ENCODE measurements at regions not wholly inside any gene's neighbourhood (a gene's known extent, or its start where the extent isn't known, plus 50 kb on each side); places are given as distances from the start of the nearest gene placed in this dataset.

DNA sequence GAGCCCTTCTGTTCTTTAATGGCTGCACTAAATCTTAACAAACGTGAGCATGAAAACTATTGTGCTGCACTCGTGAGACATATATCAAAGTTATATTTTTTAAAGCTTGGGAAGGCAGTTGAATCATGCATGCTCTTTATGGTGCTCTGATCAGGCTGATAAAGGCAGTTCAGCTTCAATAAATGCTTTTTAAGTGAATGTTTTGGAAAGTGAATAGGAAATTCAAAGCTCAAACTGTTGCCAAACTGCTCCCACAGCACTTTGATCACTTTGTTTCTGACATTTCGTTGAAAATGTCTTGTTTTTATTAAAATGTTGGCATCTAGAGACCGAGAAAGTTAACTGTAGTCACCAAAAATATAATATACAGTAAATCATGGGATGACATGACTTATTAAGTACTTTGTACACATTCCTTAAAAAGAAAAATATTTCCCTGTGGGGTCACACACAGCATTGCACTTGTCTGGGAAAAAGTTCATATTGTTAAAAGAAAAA, 625.7 kb upstream of the PCDH9 start (continued):
- TF ChIP-seq, protein P1, sequence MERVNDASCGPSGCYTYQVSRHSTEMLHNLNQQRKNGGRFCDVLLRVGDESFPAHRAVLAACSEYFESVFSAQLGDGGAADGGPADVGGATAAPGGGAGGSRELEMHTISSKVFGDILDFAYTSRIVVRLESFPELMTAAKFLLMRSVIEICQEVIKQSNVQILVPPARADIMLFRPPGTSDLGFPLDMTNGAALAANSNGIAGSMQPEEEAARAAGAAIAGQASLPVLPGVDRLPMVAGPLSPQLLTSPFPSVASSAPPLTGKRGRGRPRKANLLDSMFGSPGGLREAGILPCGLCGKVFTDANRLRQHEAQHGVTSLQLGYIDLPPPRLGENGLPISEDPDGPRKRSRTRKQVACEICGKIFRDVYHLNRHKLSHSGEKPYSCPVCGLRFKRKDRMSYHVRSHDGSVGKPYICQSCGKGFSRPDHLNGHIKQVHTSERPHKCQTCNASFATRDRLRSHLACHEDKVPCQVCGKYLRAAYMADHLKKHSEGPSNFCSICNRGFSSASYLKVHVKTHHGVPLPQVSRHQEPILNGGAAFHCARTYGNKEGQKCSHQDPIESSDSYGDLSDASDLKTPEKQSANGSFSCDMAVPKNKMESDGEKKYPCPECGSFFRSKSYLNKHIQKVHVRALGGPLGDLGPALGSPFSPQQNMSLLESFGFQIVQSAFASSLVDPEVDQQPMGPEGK (tag by site-specific recombination; IDR thresholded peaks at IDR 0.05) = no peak
- TF ChIP-seq ZBTB20 (tag by site-specific recombination; IDR thresholded peaks at IDR 0.05) (no peak), OSR2 (tag by site-specific recombination; IDR thresholded peaks at IDR 0.05) (no peak), ZNF501 (tag by site-specific recombination; IDR thresholded peaks at IDR 0.05) (no peak), ZBTB17 (tag by site-specific recombination; IDR thresholded peaks at IDR 0.05) (no peak), ZNF624 (tag by site-specific recombination; IDR thresholded peaks at IDR 0.05) (no peak), GFI1B (tag by site-specific recombination; IDR thresholded peaks at IDR 0.05) (no peak), ZNF600 (tag by site-specific recombination; IDR thresholded peaks at IDR 0.05) (no peak)

DNA sequence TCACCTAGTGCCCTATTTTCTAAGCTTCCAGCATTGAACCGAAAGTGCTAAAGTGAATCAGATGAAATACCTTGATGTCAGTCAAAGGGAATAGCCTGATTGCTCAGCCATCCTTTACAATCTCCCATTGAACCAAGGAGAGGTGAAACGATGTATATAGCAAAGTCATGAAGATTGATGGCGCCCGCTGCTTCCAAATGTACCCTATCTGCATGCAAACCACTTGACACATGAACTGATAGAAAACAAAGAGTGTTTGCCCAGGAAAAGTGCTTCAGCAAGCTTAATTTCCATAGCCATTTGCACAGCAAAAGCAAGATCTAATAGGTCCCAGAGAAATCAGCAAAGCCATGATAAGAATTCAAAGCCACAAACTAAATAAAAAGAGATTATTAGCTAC, 624.9 kb upstream of the PCDH9 start:
- Histone ChIP-seq H3K4me3 (ENCODE audit: low read depth, low read length) (no peak overlapping the region), H3K4me1 (ENCODE audit: control insufficient read depth, insufficient read depth, low read length) (no peaks in the 10 kb centered on the region), H3K36me3 (ENCODE audit: control insufficient read depth in 2 of 2, insufficient read depth in 1 of 2, low read length in 2 of 2) (no peaks in the 10 kb centered on the region), H3K9me3 (ENCODE audit: control insufficient read depth, insufficient read depth, low read depth, low read length) (no peaks in the 10 kb centered on the region), H3K27ac (ENCODE audit: extremely low read depth, low read depth, low read length) (no peak overlapping the region)
- CTCF ChIA-PET = no interaction called here
- POLR2A ChIA-PET = no interaction called here
- TF ChIP-seq ZNF302 (tag by site-specific recombination; IDR thresholded peaks at IDR 0.05; ENCODE audit: low read depth) (no peak), ZBTB21 (tag by site-specific recombination; IDR thresholded peaks at IDR 0.05) (no peak), ZNF114 (tag by site-specific recombination; IDR thresholded peaks at IDR 0.05) (no peak), ZNF140 (tag by site-specific recombination; IDR thresholded peaks at IDR 0.05) (no peak), ZNF132 (tag by site-specific recombination; IDR thresholded peaks at IDR 0.05; ENCODE audit: borderline replicate concordance) (no peak), ZNF292 (tag by site-specific recombination; IDR thresholded peaks at IDR 0.05; ENCODE audit: borderline replicate concordance, low read depth) (no peak)
- TF ChIP-seq, protein P2, sequence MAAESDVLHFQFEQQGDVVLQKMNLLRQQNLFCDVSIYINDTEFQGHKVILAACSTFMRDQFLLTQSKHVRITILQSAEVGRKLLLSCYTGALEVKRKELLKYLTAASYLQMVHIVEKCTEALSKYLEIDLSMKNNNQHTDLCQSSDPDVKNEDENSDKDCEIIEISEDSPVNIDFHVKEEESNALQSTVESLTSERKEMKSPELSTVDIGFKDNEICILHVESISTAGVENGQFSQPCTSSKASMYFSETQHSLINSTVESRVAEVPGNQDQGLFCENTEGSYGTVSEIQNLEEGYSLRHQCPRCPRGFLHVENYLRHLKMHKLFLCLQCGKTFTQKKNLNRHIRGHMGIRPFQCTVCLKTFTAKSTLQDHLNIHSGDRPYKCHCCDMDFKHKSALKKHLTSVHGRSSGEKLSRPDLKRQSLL (tag by site-specific recombination; IDR thresholded peaks at IDR 0.05) = no peak

DNA sequence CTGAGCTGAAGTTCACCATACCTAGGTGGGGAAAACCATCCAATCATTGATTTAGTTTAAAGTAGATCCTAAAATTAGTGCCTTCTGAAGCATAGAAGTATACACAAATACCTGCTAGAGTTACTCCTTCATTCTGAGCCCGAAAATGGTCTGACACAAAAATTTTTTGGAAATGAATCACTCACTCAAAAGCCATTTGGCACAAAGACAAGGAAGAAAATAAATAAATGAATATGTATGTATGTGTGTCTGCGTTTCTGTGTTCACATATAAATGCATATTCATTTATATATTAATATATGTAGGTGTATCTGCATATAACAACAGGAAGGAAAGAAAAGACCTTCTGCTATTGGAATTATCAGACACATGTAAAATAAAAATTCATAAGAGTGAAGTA, 614.4 kb upstream of the PCDH9 start:
- Histone ChIP-seq H3K4me1 (ENCODE audit: control insufficient read depth, insufficient read depth, low read length) (no peaks in the 10 kb centered on the region), H3K9me3 (ENCODE audit: control insufficient read depth, insufficient read depth, low read depth, low read length) (no peaks in the 10 kb centered on the region), H3K4me3 (ENCODE audit: low read depth, low read length) (no peak overlapping the region), H3K27ac (ENCODE audit: extremely low read depth, low read depth, low read length) (no peak overlapping the region), H3K36me3 (ENCODE audit: control insufficient read depth in 2 of 2, insufficient read depth in 1 of 2, low read length in 2 of 2) (no peaks in the 10 kb centered on the region)
- POLR2A ChIA-PET = no interaction called here
- CTCF ChIA-PET = no interaction called here
- TF ChIP-seq, protein P3, sequence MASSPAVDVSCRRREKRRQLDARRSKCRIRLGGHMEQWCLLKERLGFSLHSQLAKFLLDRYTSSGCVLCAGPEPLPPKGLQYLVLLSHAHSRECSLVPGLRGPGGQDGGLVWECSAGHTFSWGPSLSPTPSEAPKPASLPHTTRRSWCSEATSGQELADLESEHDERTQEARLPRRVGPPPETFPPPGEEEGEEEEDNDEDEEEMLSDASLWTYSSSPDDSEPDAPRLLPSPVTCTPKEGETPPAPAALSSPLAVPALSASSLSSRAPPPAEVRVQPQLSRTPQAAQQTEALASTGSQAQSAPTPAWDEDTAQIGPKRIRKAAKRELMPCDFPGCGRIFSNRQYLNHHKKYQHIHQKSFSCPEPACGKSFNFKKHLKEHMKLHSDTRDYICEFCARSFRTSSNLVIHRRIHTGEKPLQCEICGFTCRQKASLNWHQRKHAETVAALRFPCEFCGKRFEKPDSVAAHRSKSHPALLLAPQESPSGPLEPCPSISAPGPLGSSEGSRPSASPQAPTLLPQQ (tag by site-specific recombination; IDR thresholded peaks at IDR 0.05) = no peak
- no peak for TF ChIP-seq ZBTB8A (tag by site-specific recombination; IDR thresholded peaks at IDR 0.05)
- TF ChIP-seq, protein P4, sequence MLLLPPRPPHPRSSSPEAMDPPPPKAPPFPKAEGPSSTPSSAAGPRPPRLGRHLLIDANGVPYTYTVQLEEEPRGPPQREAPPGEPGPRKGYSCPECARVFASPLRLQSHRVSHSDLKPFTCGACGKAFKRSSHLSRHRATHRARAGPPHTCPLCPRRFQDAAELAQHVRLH (tag by site-specific recombination; IDR thresholded peaks at IDR 0.05) = no peak
- TF ChIP-seq ZNF140 (tag by site-specific recombination; IDR thresholded peaks at IDR 0.05) = no peak
- TF ChIP-seq SCRT2 (tag by site-specific recombination; IDR thresholded peaks at IDR 0.05) = no peak
- TF ChIP-seq RBAK (tag by site-specific recombination; IDR thresholded peaks at IDR 0.05) = no peak
- TF ChIP-seq ZFP41 (tag by site-specific recombination; IDR thresholded peaks at IDR 0.05; ENCODE audit: borderline replicate concordance) = no peak
- TF ChIP-seq, protein P5, sequence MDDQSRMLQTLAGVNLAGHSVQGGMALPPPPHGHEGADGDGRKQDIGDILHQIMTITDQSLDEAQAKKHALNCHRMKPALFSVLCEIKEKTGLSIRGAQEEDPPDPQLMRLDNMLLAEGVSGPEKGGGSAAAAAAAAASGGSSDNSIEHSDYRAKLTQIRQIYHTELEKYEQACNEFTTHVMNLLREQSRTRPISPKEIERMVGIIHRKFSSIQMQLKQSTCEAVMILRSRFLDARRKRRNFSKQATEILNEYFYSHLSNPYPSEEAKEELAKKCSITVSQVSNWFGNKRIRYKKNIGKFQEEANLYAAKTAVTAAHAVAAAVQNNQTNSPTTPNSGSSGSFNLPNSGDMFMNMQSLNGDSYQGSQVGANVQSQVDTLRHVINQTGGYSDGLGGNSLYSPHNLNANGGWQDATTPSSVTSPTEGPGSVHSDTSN (CRISPR knock-in tag; IDR thresholded peaks at IDR 0.05) = no peak
- TF ChIP-seq BCL11A (tag by site-specific recombination; IDR thresholded peaks at IDR 0.05; ENCODE audit: low read depth) = no peak
- TF ChIP-seq, protein P6, sequence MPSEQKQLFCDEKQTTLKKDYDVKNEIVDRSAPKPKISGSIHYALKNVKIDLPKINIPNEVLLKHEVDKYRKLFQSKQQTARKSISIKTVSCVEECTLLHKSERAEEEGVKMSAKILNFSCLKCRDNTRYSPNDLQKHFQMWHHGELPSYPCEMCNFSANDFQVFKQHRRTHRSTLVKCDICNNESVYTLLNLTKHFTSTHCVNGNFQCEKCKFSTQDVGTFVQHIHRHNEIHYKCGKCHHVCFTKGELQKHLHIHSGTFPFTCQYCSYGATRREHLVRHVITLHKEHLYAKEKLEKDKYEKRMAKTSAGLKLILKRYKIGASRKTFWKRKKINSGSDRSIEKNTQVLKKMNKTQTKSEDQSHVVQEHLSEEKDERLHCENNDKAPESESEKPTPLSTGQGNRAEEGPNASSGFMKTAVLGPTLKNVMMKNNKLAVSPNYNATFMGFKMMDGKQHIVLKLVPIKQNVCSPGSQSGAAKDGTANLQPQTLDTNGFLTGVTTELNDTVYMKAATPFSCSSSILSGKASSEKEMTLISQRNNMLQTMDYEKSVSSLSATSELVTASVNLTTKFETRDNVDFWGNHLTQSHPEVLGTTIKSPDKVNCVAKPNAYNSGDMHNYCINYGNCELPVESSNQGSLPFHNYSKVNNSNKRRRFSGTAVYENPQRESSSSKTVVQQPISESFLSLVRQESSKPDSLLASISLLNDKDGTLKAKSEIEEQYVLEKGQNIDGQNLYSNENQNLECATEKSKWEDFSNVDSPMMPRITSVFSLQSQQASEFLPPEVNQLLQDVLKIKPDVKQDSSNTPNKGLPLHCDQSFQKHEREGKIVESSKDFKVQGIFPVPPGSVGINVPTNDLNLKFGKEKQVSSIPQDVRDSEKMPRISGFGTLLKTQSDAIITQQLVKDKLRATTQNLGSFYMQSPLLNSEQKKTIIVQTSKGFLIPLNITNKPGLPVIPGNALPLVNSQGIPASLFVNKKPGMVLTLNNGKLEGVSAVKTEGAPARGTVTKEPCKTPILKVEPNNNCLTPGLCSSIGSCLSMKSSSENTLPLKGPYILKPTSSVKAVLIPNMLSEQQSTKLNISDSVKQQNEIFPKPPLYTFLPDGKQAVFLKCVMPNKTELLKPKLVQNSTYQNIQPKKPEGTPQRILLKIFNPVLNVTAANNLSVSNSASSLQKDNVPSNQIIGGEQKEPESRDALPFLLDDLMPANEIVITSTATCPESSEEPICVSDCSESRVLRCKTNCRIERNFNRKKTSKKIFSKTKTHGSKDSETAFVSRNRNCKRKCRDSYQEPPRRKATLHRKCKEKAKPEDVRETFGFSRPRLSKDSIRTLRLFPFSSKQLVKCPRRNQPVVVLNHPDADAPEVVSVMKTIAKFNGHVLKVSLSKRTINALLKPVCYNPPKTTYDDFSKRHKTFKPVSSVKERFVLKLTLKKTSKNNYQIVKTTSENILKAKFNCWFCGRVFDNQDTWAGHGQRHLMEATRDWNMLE (tag by site-specific recombination; conservative IDR thresholded peaks at IDR 0.05; ENCODE audit: low read depth) = no peak
